ENCODE measurements at regions not wholly inside any gene's neighbourhood (a gene's known extent, or its start where the extent isn't known, plus 50 kb on each side); places are given as distances from the start of the nearest gene placed in this dataset.

DNA sequence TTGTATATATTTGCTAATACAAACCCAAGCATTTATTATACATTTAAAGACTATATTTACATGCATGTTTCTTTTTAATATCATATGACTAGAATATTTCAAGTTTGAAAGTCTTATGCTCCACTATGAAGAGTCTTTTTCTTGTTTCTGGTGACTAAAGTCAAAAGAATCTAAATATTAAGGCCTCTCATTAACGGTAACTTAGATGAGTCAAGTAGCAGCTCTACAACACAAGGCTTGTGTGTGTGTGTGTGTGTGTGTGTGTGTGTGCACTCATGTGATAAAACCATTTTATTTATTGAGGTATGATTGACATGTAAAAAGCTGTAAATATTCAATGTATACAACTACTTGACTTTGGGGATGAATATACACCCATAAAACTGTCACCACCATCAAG, 275.6 kb downstream of the TFAP2B start:
- TF ChIP-seq, protein P1, sequence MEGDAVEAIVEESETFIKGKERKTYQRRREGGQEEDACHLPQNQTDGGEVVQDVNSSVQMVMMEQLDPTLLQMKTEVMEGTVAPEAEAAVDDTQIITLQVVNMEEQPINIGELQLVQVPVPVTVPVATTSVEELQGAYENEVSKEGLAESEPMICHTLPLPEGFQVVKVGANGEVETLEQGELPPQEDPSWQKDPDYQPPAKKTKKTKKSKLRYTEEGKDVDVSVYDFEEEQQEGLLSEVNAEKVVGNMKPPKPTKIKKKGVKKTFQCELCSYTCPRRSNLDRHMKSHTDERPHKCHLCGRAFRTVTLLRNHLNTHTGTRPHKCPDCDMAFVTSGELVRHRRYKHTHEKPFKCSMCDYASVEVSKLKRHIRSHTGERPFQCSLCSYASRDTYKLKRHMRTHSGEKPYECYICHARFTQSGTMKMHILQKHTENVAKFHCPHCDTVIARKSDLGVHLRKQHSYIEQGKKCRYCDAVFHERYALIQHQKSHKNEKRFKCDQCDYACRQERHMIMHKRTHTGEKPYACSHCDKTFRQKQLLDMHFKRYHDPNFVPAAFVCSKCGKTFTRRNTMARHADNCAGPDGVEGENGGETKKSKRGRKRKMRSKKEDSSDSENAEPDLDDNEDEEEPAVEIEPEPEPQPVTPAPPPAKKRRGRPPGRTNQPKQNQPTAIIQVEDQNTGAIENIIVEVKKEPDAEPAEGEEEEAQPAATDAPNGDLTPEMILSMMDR (conservative IDR thresholded peaks at IDR 0.05; ENCODE audit: low read depth): no peak
- POLR2A ChIA-PET (ENCODE audit: low non-redundant PET): no interaction called here
- no peak overlapping the region for H3K27ac ChIP-seq

DNA sequence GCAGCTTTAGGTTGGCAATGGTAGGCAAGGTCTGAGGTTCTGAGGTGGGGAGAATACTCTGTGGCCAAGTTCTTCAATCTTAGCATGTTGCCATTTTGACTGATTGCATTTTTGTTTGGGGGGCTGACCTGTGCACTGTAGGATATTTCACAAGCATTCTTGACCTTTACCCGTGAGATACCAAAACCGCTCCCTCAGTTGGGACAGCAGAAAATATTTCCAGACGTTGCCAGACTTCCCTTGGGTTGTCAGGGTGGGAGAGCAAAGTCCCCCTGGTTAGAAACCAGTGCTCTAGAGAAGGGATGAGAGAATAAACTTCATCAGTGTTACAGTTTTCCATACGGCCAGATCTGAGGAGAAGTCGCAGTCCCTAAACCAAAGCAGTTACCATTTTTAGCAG, 279.6 kb downstream of the TFAP2B start:
- ChIA-PET POLR2A (ENCODE audit: low non-redundant PET) (no interaction called here), CTCF (no interaction called here)
- no peak for DNase-seq (ENCODE audit: low spot score)
- no peak overlapping the region for H3K27ac ChIP-seq
- TF ChIP-seq, protein P1 (conservative IDR thresholded peaks at IDR 0.05; ENCODE audit: low read depth): no peak

More for the DNA sequence above, 275.6 kb downstream of the TFAP2B start:
- CTCF ChIA-PET: no interaction called here
- DNase-seq (ENCODE audit: low spot score): no peak

DNA sequence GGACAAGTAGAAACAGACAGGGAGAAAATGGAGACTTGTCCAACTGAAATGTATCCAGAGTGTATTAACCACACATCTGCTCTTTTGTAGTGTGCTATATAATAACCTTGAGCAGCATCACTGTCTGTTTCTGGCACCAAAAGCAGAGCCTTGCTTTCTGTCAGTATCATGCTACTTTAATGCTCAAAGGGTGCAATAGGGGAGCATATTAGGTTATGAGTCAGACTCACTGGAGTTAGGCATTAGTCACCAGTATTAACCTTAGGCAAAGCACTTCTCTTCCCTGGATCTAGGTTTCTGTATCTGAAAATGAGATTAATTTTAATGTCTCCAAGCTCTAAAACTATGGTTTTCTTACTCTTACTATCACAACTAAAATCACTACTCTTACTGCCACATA, 280.1 kb downstream of the TFAP2B start:
- no peak overlapping the region for H3K27ac ChIP-seq
- TF ChIP-seq, protein P1 (conservative IDR thresholded peaks at IDR 0.05; ENCODE audit: low read depth): no peak
- peak; percentile 9 for DNase-seq (ENCODE audit: low spot score)
- ChIA-PET POLR2A (ENCODE audit: low non-redundant PET) (no interaction called here), CTCF (no interaction called here)

DNA sequence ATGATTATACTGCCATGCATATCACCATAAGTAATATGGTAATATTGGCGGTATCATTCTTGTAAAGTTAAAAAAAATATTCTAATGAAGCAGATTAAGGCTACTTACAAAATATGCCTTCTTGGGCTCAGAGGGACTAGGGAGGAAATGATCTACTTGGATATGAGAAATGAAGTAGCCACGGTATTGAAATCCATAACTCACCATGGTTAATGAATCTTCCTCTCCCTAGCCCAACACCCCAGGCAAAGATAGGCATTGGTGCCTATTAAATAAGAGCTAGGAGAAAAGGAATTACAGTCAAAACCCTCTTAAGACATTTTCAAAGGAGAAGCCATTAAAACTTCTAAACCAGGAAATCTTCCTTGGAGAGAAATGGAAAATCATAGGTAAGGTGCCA, 280.5 kb downstream of the TFAP2B start:
- DNase-seq (ENCODE audit: low spot score): no peak
- H3K27ac ChIP-seq: no peak overlapping the region
- CTCF ChIA-PET: no interaction called here
- POLR2A ChIA-PET (ENCODE audit: low non-redundant PET): no interaction called here
- TF ChIP-seq, protein P1 (conservative IDR thresholded peaks at IDR 0.05; ENCODE audit: low read depth): no peak

DNA sequence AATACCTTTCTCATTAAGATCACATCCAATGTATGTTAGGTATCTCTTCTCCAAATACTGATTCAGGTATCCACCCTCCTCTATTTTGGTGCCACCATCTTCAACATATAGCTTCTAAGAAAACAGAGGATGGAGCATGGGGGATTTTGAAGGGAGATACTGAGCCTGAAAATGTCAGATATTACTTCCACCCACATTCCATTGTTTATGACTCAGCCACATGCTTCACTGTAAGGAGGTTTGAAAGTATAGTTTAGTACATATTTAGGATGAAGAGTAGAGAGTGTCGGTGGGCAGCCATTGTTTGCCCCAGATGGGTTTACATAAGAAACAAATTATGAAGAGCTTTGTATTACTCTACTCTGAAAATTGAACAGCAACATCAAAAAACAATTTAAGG, 286.7 kb downstream of the TFAP2B start:
- TF ChIP-seq, protein P1 (conservative IDR thresholded peaks at IDR 0.05; ENCODE audit: low read depth): no peak
- ChIA-PET CTCF (no interaction called here), POLR2A (ENCODE audit: low non-redundant PET) (no interaction called here)
- H3K27ac ChIP-seq: no peak overlapping the region
- DNase-seq (ENCODE audit: low spot score): no peak

DNA sequence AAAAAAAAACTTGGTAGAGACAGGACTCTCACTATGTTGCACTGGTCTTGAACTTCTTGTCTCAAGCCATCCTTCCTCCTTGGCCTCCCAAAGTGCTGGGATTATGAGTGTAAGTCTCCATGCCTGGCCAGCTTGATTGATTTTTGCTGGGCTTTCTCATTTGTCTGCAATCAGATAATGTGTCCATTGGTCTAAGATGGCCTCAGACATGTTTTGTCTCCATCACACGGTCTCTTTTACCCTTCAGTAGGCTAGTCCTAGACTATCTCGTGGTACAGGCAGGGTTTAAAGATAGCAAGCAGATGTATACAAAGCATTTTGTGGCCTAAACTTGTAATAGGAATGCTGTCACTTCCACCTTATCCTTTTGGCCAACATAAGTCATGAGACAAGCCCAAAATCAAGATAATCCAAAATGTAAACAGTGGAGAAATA, 289.1 kb downstream of the TFAP2B start:
- H3K27ac ChIP-seq: no peak overlapping the region
- ChIA-PET CTCF (no interaction called here), POLR2A (ENCODE audit: low non-redundant PET) (no interaction called here)
- no peak for DNase-seq (ENCODE audit: low spot score)
- TF ChIP-seq, protein P1 (conservative IDR thresholded peaks at IDR 0.05; ENCODE audit: low read depth): no peak
